NCI-H1694 (cell line): ENCODE measurements at regions not wholly inside any gene's neighbourhood (a gene's known extent, or its start where the extent isn't known, plus 50 kb on each side); places are given as distances from the start of the nearest gene placed in this dataset.

Source experiments
- DNase-seq: peaks from one replicate; lab custom pipeline; 2025; lab: John Stamatoyannopoulos, UW

- no peak for DNase-seq
These were observed 520.8 kb upstream of the ZFHX3 start for GRCh38 chr16:73568769-73569168.

GRCh38 chr16:73565925-73566324 is 518.0 kb upstream of the ZFHX3 start:
- DNase-seq = no peak

GRCh38 chr16:73565263-73565662 is 517.3 kb upstream of the ZFHX3 start:
- no peak for DNase-seq

- DNase-seq = no peak
These were observed 515.8 kb upstream of the ZFHX3 start for GRCh38 chr16:73563709-73564108.

GRCh38 chr16:73560497-73560896 is 512.6 kb upstream of the ZFHX3 start:
- no peak for DNase-seq

DNA sequence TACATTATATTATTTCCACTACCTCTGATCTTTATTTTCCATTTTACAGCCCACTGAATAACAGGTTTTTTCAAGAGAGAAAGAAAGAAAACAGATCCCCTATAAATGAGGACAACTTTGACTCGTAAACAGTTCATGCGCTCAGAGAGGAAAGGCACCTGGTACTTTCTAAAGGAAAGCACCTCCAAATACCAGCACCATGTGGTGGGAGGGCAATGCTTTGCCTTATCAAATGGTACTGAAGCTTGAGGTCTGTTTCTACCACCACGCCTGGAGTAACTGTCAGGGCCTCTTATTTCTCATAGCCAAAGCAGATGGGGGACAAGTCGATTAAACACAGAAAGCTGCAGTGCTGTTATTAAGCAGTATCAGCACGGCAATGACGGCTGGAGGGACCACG is 510.3 kb upstream of the ZFHX3 start:
- DNase-seq = no peak

GRCh38 chr16:73553941-73554660 is 506.2 kb upstream of the ZFHX3 start:
- DNase-seq = peak; percentile 38

DNA sequence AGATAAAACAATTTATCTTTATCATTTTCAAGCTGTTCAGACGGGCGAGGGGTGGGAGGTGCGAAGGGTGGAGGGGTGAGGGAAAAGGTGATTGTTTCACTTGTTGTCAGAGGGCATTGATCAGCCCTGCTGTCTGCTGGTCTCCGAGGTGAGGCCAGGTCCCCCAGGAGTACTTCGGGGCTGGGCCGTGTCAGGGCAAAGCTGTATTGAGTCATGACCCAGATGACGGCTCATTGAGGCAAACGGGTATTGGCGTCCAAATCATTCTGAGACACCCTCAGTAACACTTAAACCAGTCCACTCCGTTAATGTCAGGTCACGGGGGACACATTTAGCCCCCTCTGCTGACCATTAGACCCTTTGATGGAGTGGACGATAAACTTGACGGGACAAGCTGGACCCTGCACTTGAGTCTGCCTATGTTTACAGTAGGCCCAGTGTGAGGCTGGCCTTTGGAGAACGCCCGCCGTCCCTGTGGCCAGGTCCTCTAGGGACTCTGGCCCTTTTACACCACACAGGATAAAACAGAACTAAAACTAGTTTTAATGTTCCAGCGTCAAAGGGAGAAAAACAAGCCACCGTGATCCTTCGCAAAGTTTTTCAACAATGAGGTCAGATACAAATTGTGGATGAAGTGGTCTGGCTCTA is 502.2 kb upstream of the ZFHX3 start:
- no peak for DNase-seq

GRCh38 chr16:73547552-73548403 is 499.9 kb upstream of the ZFHX3 start:
- no peak for DNase-seq

GRCh38 chr16:73546341-73546845 is 498.5 kb upstream of the ZFHX3 start:
- peak; percentile 80 for DNase-seq

DNA sequence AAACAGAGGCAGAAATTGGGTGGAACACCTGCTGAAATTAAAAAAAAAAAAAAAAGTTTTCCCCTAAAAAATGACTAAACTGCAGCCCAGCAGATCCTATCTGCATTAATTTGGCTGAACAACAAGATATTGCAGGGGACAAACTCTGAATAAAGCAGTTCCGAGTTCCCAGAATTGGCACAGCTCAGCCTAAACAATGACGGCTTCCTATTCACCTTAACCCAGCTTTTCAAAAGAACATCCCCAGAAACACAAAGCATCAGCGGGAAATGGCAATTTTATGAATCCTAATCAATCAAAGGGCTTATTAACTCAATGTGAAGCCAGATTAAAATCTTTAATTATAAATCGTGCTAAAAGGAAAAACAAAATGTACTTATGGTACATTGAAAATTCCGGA is 497.8 kb upstream of the ZFHX3 start:
- no peak for DNase-seq

DNA sequence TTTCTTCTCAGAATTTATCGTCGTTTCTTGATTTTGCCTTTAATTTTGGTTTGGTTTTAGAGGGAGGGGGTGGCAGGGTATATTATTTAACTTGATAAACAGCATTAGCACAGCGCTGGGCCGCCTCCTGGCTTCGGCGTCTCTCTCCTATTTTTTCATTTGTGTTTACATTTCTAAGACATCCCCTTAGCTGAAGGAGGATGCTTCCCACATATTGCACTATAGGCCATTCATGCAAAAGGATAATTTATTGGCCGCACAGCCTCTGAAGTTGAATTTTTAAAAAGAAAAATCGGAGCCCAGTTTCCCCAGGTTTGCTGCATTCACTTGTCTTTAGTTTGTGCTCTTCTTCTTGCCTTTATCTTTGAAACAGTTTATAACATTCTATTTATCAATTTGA is 497.4 kb upstream of the ZFHX3 start:
- no peak for DNase-seq

DNA sequence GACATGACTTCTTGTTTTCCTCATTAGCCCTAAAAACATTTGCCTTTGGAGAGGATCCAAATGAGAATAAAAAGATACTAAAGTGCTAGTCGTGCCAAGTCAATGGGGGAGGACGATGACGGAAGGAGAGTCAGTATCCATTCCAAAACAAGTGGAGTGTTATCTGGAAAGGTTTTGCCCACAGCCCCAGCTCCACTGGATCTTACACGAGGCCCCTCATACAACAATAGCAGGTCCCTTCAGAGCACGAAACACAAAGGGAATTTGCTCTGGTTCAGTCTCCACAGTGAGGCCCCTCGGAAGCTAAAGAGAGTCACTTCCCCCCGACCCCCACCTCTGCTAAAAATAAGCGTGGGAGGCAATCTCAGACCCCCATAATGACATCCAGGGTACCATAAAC is 496.9 kb upstream of the ZFHX3 start:
- DNase-seq = no peak

DNA sequence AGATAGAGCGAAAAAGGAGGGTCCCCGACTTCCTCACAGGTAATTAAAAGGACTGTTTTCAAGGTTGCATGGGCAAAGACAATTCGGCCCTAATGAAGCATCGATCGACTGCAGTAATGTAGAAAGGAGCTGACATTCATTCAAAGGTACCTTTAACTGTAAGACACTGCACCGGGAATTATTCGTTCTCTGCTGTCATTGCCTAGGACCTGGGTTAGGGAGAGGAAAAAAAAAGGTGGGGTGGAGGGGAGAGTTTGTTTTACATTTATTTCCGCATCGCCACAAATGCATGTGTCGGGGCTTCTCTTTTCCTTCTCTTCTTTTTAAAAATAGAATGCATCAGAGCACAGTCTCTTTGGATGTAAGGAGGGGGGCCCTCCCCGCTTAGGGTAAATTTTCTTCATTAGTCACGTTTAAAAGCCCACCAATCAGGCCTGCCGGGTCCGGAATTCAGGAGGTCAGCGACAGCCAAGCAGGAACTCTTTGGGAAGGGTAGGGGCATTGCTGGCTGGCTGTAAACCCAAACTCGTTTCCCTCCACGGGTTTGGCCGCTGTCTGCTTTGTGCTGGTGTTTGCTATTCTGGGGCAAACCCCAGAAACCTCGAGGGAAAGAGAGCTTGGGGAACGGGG is 496.2 kb upstream of the ZFHX3 start:
- DNase-seq = no peak

DNA sequence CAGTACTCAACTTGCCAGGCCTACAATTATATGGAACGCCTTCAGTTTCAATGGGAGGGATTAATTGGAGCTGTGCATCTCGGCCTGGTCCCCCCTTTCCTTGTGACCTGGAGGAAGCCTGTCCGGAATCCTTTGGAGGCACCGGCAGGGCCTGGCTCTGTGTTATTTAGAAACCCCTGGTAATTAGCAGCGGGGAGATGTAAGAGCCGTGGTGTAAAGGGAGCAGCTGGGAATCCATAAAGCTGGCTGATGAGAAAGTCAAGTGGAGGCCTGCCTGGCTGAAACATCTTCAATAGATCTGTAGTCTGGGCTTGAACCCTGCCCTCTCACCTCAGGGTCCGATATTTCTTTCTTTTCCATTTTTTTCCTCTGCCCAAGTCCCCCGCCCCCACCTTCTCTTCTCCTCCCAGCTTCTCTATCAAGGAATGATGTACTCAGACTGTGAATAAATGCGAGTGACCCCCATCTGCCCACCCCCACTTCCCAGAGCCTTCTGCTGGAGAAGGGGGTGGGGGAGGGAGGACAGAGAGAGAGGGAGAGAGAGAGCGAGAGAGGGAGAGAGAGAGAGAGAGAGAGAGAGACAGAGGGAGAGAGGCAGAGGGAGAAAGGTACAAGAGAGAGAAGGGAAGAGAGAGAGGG is 495.5 kb upstream of the ZFHX3 start:
- DNase-seq = no peak

- no peak for DNase-seq
These were observed 495.0 kb upstream of the ZFHX3 start for GRCh38 chr16:73542885-73543284.

- DNase-seq = no peak
These were observed 490.0 kb upstream of the ZFHX3 start for GRCh38 chr16:73537921-73538320.

- no peak for DNase-seq
These were observed 489.0 kb upstream of the ZFHX3 start for GRCh38 chr16:73536931-73537330.

- DNase-seq = no peak
These were observed 483.1 kb upstream of the ZFHX3 start for GRCh38 chr16:73531021-73531420.

GRCh38 chr16:73530529-73530928 is 482.6 kb upstream of the ZFHX3 start:
- DNase-seq = no peak

DNA sequence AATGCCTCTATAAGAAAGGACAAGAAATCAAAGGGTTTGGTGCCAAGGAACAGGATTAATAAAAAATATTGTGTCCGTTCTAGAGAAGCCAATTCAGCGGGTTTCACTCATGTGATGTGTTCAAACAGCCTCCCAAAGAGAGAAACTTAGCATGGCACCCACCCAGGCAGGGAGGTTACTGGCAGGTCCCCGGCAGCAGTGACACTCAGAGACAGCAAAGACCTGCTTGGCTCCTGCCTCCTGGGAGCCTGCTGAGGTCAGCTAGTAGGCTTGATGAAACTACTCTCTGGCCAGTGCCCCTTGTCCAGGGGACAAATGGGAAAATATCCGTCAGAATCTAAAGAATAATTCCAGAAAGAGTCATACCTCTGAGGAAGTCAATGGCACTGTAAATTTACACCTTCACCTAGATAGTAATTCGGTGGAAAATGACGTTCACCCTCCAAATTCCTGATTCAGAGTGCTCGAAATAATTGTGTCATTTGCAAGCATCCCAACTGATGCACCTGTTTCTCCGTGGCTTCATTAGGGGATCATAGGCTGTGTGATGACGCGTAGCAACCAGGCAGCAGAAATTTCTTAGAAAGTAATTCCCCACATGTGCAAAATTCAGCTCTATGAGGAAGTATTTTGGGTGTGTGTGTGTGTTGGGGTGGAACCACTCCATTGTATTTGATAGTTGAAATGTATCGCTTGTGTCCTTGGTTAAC is 481.5 kb upstream of the ZFHX3 start:
- DNase-seq = no peak
